ENCODE measurements at regions not wholly inside any gene's neighbourhood (a gene's known extent, or its start where the extent isn't known, plus 50 kb on each side); places are given as distances from the start of the nearest gene placed in this dataset.
"Not testable (repeated sequence)": the region's sequence is repeated elsewhere in the genome, so short reads cannot be mapped to it uniquely, and the experiment has no call there.

GRCh38 chr20:22966787-22967464 is 68.2 kb upstream of the SSTR4 start:
- no peak overlapping the region for H3K4me3 Mint-ChIP-seq
- no peak for DNase-seq
- WGBS (ENCODE audit: insufficient coverage): 95% methylated on average over 4 of the region's 4 CpGs

GRCh38 chr20:22967706-22968105 is 67.4 kb upstream of the SSTR4 start:
- WGBS (ENCODE audit: insufficient coverage): 74% methylated on average over 2 of the region's 2 CpGs
- H3K36me3 ChIP-seq (replicated peaks in 1 of 2; ENCODE audit: control extremely low read depth in 1 of 2, control insufficient read depth in 1 of 2, extremely low read depth in 1 of 2, insufficient read depth in 2 of 2, low read length in 1 of 2); H3K9ac ChIP-seq (ENCODE audit: low read length); H3K4me3 Mint-ChIP-seq; H3K4me3 ChIP-seq (ENCODE audit: control extremely low read depth in 1 of 5, extremely low read depth in 1 of 5, insufficient read depth in 1 of 5, low read depth in 2 of 5, low read length in 4 of 5); H3K79me2 ChIP-seq (ENCODE audit: control insufficient read depth, insufficient read depth, low read length); H3K4me2 ChIP-seq (replicated peaks; ENCODE audit: low read depth, low read length, poor library complexity, severe bottlenecking); H2AFZ ChIP-seq (ENCODE audit: insufficient read depth, low read depth, low read length, poor library complexity, severe bottlenecking); H3K27me3 ChIP-seq (replicated peaks in 1 of 4; ENCODE audit: control extremely low read depth in 1 of 4, control insufficient read depth in 3 of 4, insufficient read depth in 4 of 4, low read length in 3 of 4); H3K9me3 ChIP-seq (ENCODE audit: control extremely low read depth in 1 of 3, control insufficient read depth in 2 of 3, insufficient read depth in 1 of 3, low read length in 2 of 3); H3K27ac ChIP-seq (ENCODE audit: low read length in 2 of 2); POLR2A ChIA-PET; intact Hi-C loops (cut with micrococcal nuclease); ATAC-seq (ENCODE audit: low read depth); DNase-seq; H3K27ac Mint-ChIP-seq; H3K9me3 Mint-ChIP-seq (ENCODE audit: insufficient read depth); CTCF ChIA-PET; H4K20me1 ChIP-seq (ENCODE audit: control insufficient read depth, insufficient read depth, low read length, poor library complexity, severe bottlenecking); H3K27me3 Mint-ChIP-seq; H3K4me1 ChIP-seq (ENCODE audit: control insufficient read depth in 2 of 2, insufficient read depth in 2 of 2, low read length in 2 of 2); H3K4me1 Mint-ChIP-seq: not testable (repeated sequence)

More at GRCh38 chr20:22966787-22967464, 68.2 kb upstream of the SSTR4 start:
- no peak overlapping the region for H3K4me2 ChIP-seq (replicated peaks; ENCODE audit: low read depth, low read length, poor library complexity, severe bottlenecking)
- H4K20me1 ChIP-seq (ENCODE audit: control insufficient read depth, insufficient read depth, low read length, poor library complexity, severe bottlenecking): no peaks in the 10 kb centered on the region
- no peaks in the 10 kb centered on the region for H3K36me3 ChIP-seq (replicated peaks in 1 of 2; ENCODE audit: control extremely low read depth in 1 of 2, control insufficient read depth in 1 of 2, extremely low read depth in 1 of 2, insufficient read depth in 2 of 2, low read length in 1 of 2)
- H3K27me3 ChIP-seq (replicated peaks in 1 of 4; ENCODE audit: control extremely low read depth in 1 of 4, control insufficient read depth in 3 of 4, insufficient read depth in 4 of 4, low read length in 3 of 4): no peaks in the 10 kb centered on the region
- POLR2A ChIA-PET: no interaction called here
- Mint-ChIP-seq H3K27me3 (no peaks in the 10 kb centered on the region), H3K9me3 (ENCODE audit: insufficient read depth) (no peaks in the 10 kb centered on the region), H3K4me1 (no peaks in the 10 kb centered on the region), H3K27ac (no peak overlapping the region)
- H3K27ac ChIP-seq (ENCODE audit: low read length in 2 of 2): no peak overlapping the region
- no peak overlapping the region for H3K9ac ChIP-seq (ENCODE audit: low read length)
- no peak overlapping the region for H3K4me3 ChIP-seq (ENCODE audit: control extremely low read depth in 1 of 5, extremely low read depth in 1 of 5, insufficient read depth in 1 of 5, low read depth in 2 of 5, low read length in 4 of 5)
- intact Hi-C loops (cut with micrococcal nuclease): no loop called here
- H3K79me2 ChIP-seq (ENCODE audit: control insufficient read depth, insufficient read depth, low read length): no peaks in the 10 kb centered on the region
- H3K4me1 ChIP-seq (ENCODE audit: control insufficient read depth in 2 of 2, insufficient read depth in 2 of 2, low read length in 2 of 2): no peaks in the 10 kb centered on the region
- CTCF ChIA-PET: no interaction called here
- H3K9me3 ChIP-seq (ENCODE audit: control extremely low read depth in 1 of 3, control insufficient read depth in 2 of 3, insufficient read depth in 1 of 3, low read length in 2 of 3): peaks cover 0 to 2% (median 0%) of the 10 kb centered on the region in 3 donors
- TF ChIP-seq, protein P1, sequence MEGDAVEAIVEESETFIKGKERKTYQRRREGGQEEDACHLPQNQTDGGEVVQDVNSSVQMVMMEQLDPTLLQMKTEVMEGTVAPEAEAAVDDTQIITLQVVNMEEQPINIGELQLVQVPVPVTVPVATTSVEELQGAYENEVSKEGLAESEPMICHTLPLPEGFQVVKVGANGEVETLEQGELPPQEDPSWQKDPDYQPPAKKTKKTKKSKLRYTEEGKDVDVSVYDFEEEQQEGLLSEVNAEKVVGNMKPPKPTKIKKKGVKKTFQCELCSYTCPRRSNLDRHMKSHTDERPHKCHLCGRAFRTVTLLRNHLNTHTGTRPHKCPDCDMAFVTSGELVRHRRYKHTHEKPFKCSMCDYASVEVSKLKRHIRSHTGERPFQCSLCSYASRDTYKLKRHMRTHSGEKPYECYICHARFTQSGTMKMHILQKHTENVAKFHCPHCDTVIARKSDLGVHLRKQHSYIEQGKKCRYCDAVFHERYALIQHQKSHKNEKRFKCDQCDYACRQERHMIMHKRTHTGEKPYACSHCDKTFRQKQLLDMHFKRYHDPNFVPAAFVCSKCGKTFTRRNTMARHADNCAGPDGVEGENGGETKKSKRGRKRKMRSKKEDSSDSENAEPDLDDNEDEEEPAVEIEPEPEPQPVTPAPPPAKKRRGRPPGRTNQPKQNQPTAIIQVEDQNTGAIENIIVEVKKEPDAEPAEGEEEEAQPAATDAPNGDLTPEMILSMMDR (IDR thresholded peaks at IDR 0.05): no peak
- TF ChIP-seq EZH2 (IDR thresholded peaks at IDR 0.05; ENCODE audit: borderline replicate concordance, insufficient read depth, low read depth, low read length, poor library complexity, severe bottlenecking): no peak
- H2AFZ ChIP-seq (ENCODE audit: insufficient read depth, low read depth, low read length, poor library complexity, severe bottlenecking): no peak overlapping the region
- ATAC-seq (ENCODE audit: low read depth): no peak

- H3K4me1 ChIP-seq (ENCODE audit: control insufficient read depth in 2 of 2, insufficient read depth in 2 of 2, low read length in 2 of 2); H3K9me3 Mint-ChIP-seq (ENCODE audit: insufficient read depth); H3K36me3 ChIP-seq (replicated peaks in 1 of 2; ENCODE audit: control extremely low read depth in 1 of 2, control insufficient read depth in 1 of 2, extremely low read depth in 1 of 2, insufficient read depth in 2 of 2, low read length in 1 of 2); H3K9ac ChIP-seq (ENCODE audit: low read length); ATAC-seq (ENCODE audit: low read depth); CTCF ChIA-PET; H3K4me2 ChIP-seq (replicated peaks; ENCODE audit: low read depth, low read length, poor library complexity, severe bottlenecking); H3K9me3 ChIP-seq (ENCODE audit: control extremely low read depth in 1 of 3, control insufficient read depth in 2 of 3, insufficient read depth in 1 of 3, low read length in 2 of 3); H3K4me1 Mint-ChIP-seq; H3K4me3 Mint-ChIP-seq; H3K27ac Mint-ChIP-seq; DNase-seq; H4K20me1 ChIP-seq (ENCODE audit: control insufficient read depth, insufficient read depth, low read length, poor library complexity, severe bottlenecking); H3K27ac ChIP-seq (ENCODE audit: low read length in 2 of 2); H3K4me3 ChIP-seq (ENCODE audit: control extremely low read depth in 1 of 5, extremely low read depth in 1 of 5, insufficient read depth in 1 of 5, low read depth in 2 of 5, low read length in 4 of 5); intact Hi-C loops (cut with micrococcal nuclease); H3K79me2 ChIP-seq (ENCODE audit: control insufficient read depth, insufficient read depth, low read length); H3K27me3 Mint-ChIP-seq; H3K27me3 ChIP-seq (replicated peaks in 1 of 4; ENCODE audit: control extremely low read depth in 1 of 4, control insufficient read depth in 3 of 4, insufficient read depth in 4 of 4, low read length in 3 of 4); POLR2A ChIA-PET; H2AFZ ChIP-seq (ENCODE audit: insufficient read depth, low read depth, low read length, poor library complexity, severe bottlenecking): not testable (repeated sequence)
- no CpG with 5 or more reads among the region's 1 CpG for WGBS (ENCODE audit: insufficient coverage)
Measured at GRCh38 chr20:22969031-22969430, 66.1 kb upstream of the SSTR4 start.
